ENCODE measurements at regions not wholly inside any gene's neighbourhood (a gene's known extent, or its start where the extent isn't known, plus 50 kb on each side); places are given as distances from the start of the nearest gene placed in this dataset.

DNA sequence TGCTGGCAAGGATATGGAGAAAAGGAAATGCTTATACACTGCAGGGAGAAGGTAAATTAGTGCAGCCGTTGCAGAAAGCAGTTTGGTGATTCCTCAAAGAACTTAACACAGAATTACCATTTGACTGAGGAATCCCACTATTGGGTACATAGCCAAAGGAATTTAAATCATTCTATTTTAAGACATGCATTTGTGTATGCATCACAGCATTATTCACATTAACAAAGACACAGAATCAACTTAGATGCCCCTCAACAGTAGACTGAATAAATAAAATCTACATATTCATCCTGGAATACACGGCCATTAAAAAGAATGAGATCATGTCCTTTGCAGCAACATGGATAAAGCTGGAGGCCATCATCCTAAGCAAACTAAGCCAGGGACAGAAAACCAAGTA is 510.1 kb upstream of the CDH9 start:
- no peak overlapping the region for H3K27ac ChIP-seq (ENCODE audit: insufficient read depth, low read depth, low read length)
- no peaks in the 10 kb centered on the region for H3K27me3 ChIP-seq (ENCODE audit: control insufficient read depth in 2 of 2, insufficient read depth in 2 of 2, low read length in 2 of 2)
- no peaks in the 10 kb centered on the region for H4K20me1 ChIP-seq (replicated peaks; ENCODE audit: control insufficient read depth, extremely low read depth, insufficient read depth, low read length)
- ChIA-PET POLR2A (no interaction called here), CTCF (no interaction called here)
- H3K4me2 ChIP-seq (ENCODE audit: insufficient read depth, low read length): no peak overlapping the region
- no peaks in the 10 kb centered on the region for H3K9me1 ChIP-seq (replicated peaks; ENCODE audit: control insufficient read depth, extremely low read depth, insufficient read depth, low read length)
- dilution Hi-C loops (cut with MboI; ENCODE audit: extremely low pct_ligation_motif_present, low sequenced_read_pairs) (no loop called here), intact Hi-C loops (cut with micrococcal nuclease) (no loop called here)
- DNase-seq (ENCODE audit: low read depth, low spot score): no peak
- FAIRE-seq: no peak
- H3K36me3 ChIP-seq (ENCODE audit: control insufficient read depth in 2 of 2, extremely low read depth in 1 of 2, insufficient read depth in 2 of 2, low read length in 2 of 2): no peaks in the 10 kb centered on the region
- TF ChIP-seq FOS (IDR thresholded peaks at IDR 0.05; ENCODE audit: borderline replicate concordance, insufficient read depth, low read length) (no peak), JUN (IDR thresholded peaks at IDR 0.05; ENCODE audit: borderline replicate concordance, insufficient read depth, insufficient read length, low read depth) (no peak), POLR2AphosphoS5 (IDR thresholded peaks at IDR 0.05; ENCODE audit: insufficient read depth, low read depth, low read length) (no peak), MAX (IDR thresholded peaks at IDR 0.05; ENCODE audit: insufficient read depth, insufficient read length) (no peak), MYC (IDR thresholded peaks at IDR 0.05; ENCODE audit: low read depth, low read length) (no peak), EZH2 (IDR thresholded peaks at IDR 0.05; ENCODE audit: borderline replicate concordance, low read depth, low read length, severe bottlenecking) (no peak), POLR2A (IDR thresholded peaks at IDR 0.05; ENCODE audit: low read depth, low read length) (no peak), GATA2 (IDR thresholded peaks at IDR 0.05; ENCODE audit: insufficient read depth, insufficient read length, low read depth, low read length) (no peak)
- TF ChIP-seq, protein P1, sequence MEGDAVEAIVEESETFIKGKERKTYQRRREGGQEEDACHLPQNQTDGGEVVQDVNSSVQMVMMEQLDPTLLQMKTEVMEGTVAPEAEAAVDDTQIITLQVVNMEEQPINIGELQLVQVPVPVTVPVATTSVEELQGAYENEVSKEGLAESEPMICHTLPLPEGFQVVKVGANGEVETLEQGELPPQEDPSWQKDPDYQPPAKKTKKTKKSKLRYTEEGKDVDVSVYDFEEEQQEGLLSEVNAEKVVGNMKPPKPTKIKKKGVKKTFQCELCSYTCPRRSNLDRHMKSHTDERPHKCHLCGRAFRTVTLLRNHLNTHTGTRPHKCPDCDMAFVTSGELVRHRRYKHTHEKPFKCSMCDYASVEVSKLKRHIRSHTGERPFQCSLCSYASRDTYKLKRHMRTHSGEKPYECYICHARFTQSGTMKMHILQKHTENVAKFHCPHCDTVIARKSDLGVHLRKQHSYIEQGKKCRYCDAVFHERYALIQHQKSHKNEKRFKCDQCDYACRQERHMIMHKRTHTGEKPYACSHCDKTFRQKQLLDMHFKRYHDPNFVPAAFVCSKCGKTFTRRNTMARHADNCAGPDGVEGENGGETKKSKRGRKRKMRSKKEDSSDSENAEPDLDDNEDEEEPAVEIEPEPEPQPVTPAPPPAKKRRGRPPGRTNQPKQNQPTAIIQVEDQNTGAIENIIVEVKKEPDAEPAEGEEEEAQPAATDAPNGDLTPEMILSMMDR (IDR thresholded peaks at IDR 0.05; ENCODE audit: extremely low read depth in 1 of 2, insufficient read depth in 1 of 2, low read depth in 1 of 2, low read length in 2 of 2): no peak
- H2AFZ ChIP-seq (ENCODE audit: low read depth, low read length): no peak overlapping the region
- BruUV-seq (replicated peaks): no TSS peak
- no peaks in the 10 kb centered on the region for H3K79me2 ChIP-seq (ENCODE audit: control insufficient read depth, insufficient read depth, low read length)
- H3K9ac ChIP-seq (replicated peaks; ENCODE audit: extremely low read depth, insufficient read depth, low read length): no peak overlapping the region
- H3K9me3 ChIP-seq (replicated peaks; ENCODE audit: control insufficient read depth, insufficient read depth, low read length): peaks cover 2% of the 10 kb centered on the region
- H3K4me3 ChIP-seq (replicated peaks in 1 of 3; ENCODE audit: insufficient read depth in 1 of 3, low read depth in 1 of 3, low read length in 3 of 3): no peak overlapping the region
- H3K4me1 ChIP-seq (ENCODE audit: control insufficient read depth, extremely low read depth, insufficient read depth, low read length): no peaks in the 10 kb centered on the region

Data from endothelial cell of umbilical vein (primary cell).